ENCODE measurements at regions not wholly inside any gene's neighbourhood (a gene's known extent, or its start where the extent isn't known, plus 50 kb on each side); places are given as distances from the start of the nearest gene placed in this dataset.

DNA sequence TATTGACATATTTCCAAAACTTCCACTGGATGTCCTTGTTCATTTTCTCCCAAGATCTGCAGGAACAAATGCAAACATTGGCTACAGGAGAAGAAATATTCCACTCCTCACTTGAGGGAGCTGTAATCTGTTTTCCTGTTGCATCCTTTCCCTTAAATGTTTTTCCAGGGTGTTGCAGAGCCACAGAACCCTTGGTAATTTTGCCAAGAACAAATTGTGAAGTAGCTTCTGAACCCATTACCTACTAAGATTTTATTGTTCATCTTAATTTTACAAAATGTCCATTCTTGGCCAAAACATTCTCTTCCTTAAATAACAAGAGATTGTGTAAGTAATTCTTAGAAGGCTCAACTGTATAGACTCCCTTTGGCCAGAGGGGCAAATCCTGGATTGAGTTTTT is 177.0 kb downstream of the GNAT3 start:
- TF ChIP-seq, protein P1, sequence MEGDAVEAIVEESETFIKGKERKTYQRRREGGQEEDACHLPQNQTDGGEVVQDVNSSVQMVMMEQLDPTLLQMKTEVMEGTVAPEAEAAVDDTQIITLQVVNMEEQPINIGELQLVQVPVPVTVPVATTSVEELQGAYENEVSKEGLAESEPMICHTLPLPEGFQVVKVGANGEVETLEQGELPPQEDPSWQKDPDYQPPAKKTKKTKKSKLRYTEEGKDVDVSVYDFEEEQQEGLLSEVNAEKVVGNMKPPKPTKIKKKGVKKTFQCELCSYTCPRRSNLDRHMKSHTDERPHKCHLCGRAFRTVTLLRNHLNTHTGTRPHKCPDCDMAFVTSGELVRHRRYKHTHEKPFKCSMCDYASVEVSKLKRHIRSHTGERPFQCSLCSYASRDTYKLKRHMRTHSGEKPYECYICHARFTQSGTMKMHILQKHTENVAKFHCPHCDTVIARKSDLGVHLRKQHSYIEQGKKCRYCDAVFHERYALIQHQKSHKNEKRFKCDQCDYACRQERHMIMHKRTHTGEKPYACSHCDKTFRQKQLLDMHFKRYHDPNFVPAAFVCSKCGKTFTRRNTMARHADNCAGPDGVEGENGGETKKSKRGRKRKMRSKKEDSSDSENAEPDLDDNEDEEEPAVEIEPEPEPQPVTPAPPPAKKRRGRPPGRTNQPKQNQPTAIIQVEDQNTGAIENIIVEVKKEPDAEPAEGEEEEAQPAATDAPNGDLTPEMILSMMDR (IDR thresholded peaks at IDR 0.05): no peak
- no peak for TF ChIP-seq ZFX (IDR thresholded peaks at IDR 0.05; ENCODE audit: borderline replicate concordance)
